SK-N-SH treated with all-trans-retinoic acid at 6 μM for 48 hours (cell line): ENCODE measurements at regions not wholly inside any gene's neighbourhood (a gene's known extent, or its start where the extent isn't known, plus 50 kb on each side); places are given as distances from the start of the nearest gene placed in this dataset.

Source experiments
- ATAC-seq: fragments of 200-7000 bp; cut with Tn5 transposase; 3 replicates; pipeline ENCODE4 v1.9.1; 2020; ENCODE audit warnings: mild to moderate bottlenecking, moderate library complexity
- ARNTL ChIP-seq: fragments of 450-650 bp; formaldehyde crosslinking; IDR thresholded peaks from 2 replicates; pipeline ENCODE4 v1.5.0; 2020; ENCODE audit warnings: low read depth, mild to moderate bottlenecking, moderate library complexity, borderline replicate concordance
- BACH2 ChIP-seq: fragments of 250-450 bp; sonication (Bioruptor Pico); IDR thresholded peaks from 2 replicates; pipeline ENCODE4 v1.9.0; 2021; ENCODE audit warnings: mild to moderate bottlenecking, borderline replicate concordance
- CREB5 ChIP-seq: fragments of 250-450 bp; sonication (Bioruptor Pico); IDR thresholded peaks from 2 replicates; pipeline ENCODE4 v1.5.1; 2020; ENCODE audit warnings: low read depth, mild to moderate bottlenecking, moderate library complexity
- CSDC2 ChIP-seq: fragments of 250-450 bp; sonication (Bioruptor Pico); IDR thresholded peaks from 2 replicates; pipeline ENCODE4 v1.5.0; 2020; ENCODE audit warnings: mild to moderate bottlenecking, moderate library complexity
- CSRNP3 ChIP-seq: fragments of 250-450 bp; sonication (Bioruptor Pico); IDR thresholded peaks from 2 replicates; pipeline ENCODE4 v1.5.1; 2021; ENCODE audit warnings: mild to moderate bottlenecking, moderate library complexity
- ESRRG ChIP-seq: fragments of 250-450 bp; sonication (Bioruptor Pico); IDR thresholded peaks from 2 replicates; pipeline ENCODE4 v1.6.1; 2021; ENCODE audit warnings: mild to moderate bottlenecking
- GLIS3 ChIP-seq: fragments of 250-450 bp; sonication (Bioruptor Pico); IDR thresholded peaks from 2 replicates; pipeline ENCODE4 v1.5.0; 2020; ENCODE audit warnings: mild to moderate bottlenecking, moderate library complexity
- ISL1 ChIP-seq: fragments of 250-450 bp; sonication (Bioruptor Pico); IDR thresholded peaks from 2 replicates; pipeline ENCODE4 v2.1.2; 2022; ENCODE audit warnings: mild to moderate bottlenecking, moderate library complexity
- OSR1 ChIP-seq: fragments of 250-450 bp; sonication (Bioruptor Pico); IDR thresholded peaks from 2 replicates; pipeline ENCODE4 v1.8.0; 2022; ENCODE audit warnings: moderate library complexity, mild to moderate bottlenecking, inconsistent platforms
- POU6F1 ChIP-seq: fragments of 250-450 bp; sonication (Bioruptor Pico); IDR thresholded peaks from 2 replicates; pipeline ENCODE4 v1.8.0; 2021; ENCODE audit warnings: low read depth, mild to moderate bottlenecking, moderate library complexity, borderline replicate concordance
- PPARA ChIP-seq: fragments of 250-450 bp; sonication (Bioruptor Pico); IDR thresholded peaks from 2 replicates; pipeline ENCODE4 v1.5.0; 2020; ENCODE audit warnings: mild to moderate bottlenecking, borderline replicate concordance
- RARB ChIP-seq: fragments of 250-450 bp; sonication (Bioruptor Pico); IDR thresholded peaks from 2 replicates; pipeline ENCODE4 v1.8.0; 2021; ENCODE audit warnings: mild to moderate bottlenecking, moderate library complexity
- SNAI2 ChIP-seq: fragments of 250-450 bp; sonication (Bioruptor Pico); IDR thresholded peaks from 2 replicates; pipeline ENCODE4 v1.5.0; 2020; ENCODE audit warnings: mild to moderate bottlenecking, moderate library complexity
- TCF4 ChIP-seq: fragments of 250-450 bp; sonication (Bioruptor Pico); IDR thresholded peaks from 2 replicates; pipeline ENCODE4 v1.8.0; 2021; ENCODE audit warnings: mild to moderate bottlenecking, moderate library complexity, borderline replicate concordance
- TOX ChIP-seq: fragments of 250-450 bp; sonication (Bioruptor Pico); IDR thresholded peaks from 2 replicates; pipeline ENCODE4 v1.8.0; 2021; ENCODE audit warnings: mild to moderate bottlenecking, moderate library complexity, borderline replicate concordance
- TSHZ2 ChIP-seq: fragments of 250-450 bp; sonication (Bioruptor Pico); IDR thresholded peaks from 2 replicates; pipeline ENCODE4 v1.5.0; 2020; ENCODE audit warnings: mild to moderate bottlenecking, moderate library complexity
- ZC3H10 ChIP-seq: fragments of 250-450 bp; sonication (Bioruptor Pico); IDR thresholded peaks from 2 replicates; pipeline ENCODE4 v1.5.1; 2021; ENCODE audit warnings: mild to moderate bottlenecking, moderate library complexity
- ZFP3 ChIP-seq: fragments of 250-450 bp; sonication (Bioruptor Pico); IDR thresholded peaks from 2 replicates; pipeline ENCODE4 v1.5.0; 2020; ENCODE audit warnings: mild to moderate bottlenecking, moderate library complexity
- ZFP30 ChIP-seq: fragments of 450-650 bp; formaldehyde crosslinking; IDR thresholded peaks from 2 replicates; pipeline ENCODE4 v1.5.0; 2022; ENCODE audit warnings: mild to moderate bottlenecking, moderate library complexity
- ZNF70 ChIP-seq: fragments of 450-650 bp; formaldehyde crosslinking; IDR thresholded peaks from 2 replicates; pipeline ENCODE4 v1.5.0; 2020; ENCODE audit warnings: mild to moderate bottlenecking, moderate library complexity
- ZNF8 ChIP-seq: fragments of 450-650 bp; formaldehyde crosslinking; IDR thresholded peaks from 2 replicates; pipeline ENCODE4 v1.5.0; 2020; ENCODE audit warnings: mild to moderate bottlenecking, moderate library complexity

GRCh38 chr10:62885684-62886461 lies 69.7 kb upstream of the EGR2 start:
- TF ChIP-seq PPARA (CRISPR knock-in tag) (no peak), BACH2 (CRISPR knock-in tag) (no peak), SNAI2 (CRISPR knock-in tag) (no peak), CREB5 (CRISPR knock-in tag) (no peak), ZC3H10 (no peak), OSR1 (CRISPR knock-in tag) (no peak), RARB (no peak), ESRRG (CRISPR knock-in tag) (no peak), TSHZ2 (CRISPR knock-in tag) (no peak), CSRNP3 (CRISPR knock-in tag) (no peak), TOX (CRISPR knock-in tag) (no peak), ZNF8 (CRISPR knock-in tag) (no peak), ZFP30 (no peak), TCF4 (CRISPR knock-in tag) (no peak), GLIS3 (CRISPR knock-in tag) (no peak), ZNF70 (CRISPR knock-in tag) (no peak), ZFP3 (CRISPR knock-in tag) (no peak), ISL1 (no peak), CSDC2 (CRISPR knock-in tag) (no peak), ARNTL (CRISPR knock-in tag) (no peak)
- peak; percentile 54; the same call in 2 of the 3 replicates for ATAC-seq

- no peak for TF ChIP-seq CREB5 (CRISPR knock-in tag)
- TF ChIP-seq OSR1 (CRISPR knock-in tag): no peak
- TF ChIP-seq ZFP30: no peak
- TF ChIP-seq ISL1: no peak
- TF ChIP-seq TSHZ2 (CRISPR knock-in tag): no peak
- TF ChIP-seq SNAI2 (CRISPR knock-in tag): no peak
- no peak for TF ChIP-seq POU6F1 (CRISPR knock-in tag)
- TF ChIP-seq CSRNP3 (CRISPR knock-in tag): no peak
- TF ChIP-seq PPARA (CRISPR knock-in tag): no peak
- no peak for ATAC-seq
These were observed 64.0 kb upstream of the EGR2 start for GRCh38 chr10:62880162-62880561.
